ENCODE measurements at regions not wholly inside any gene's neighbourhood (a gene's known extent, or its start where the extent isn't known, plus 50 kb on each side); places are given as distances from the start of the nearest gene placed in this dataset.

GRCh38 chr3:1561427-1561826, 468.6 kb downstream of the CNTN6 start:
- H2AFZ ChIP-seq (ENCODE audit: low read length): no peak overlapping the region
- H3K9me3 ChIP-seq (ENCODE audit: control insufficient read depth, insufficient read depth, low read depth, low read length): no peaks in the 10 kb centered on the region
- no peak overlapping the region for H3K4me3 ChIP-seq (replicated peaks in 1 of 4; ENCODE audit: control extremely low read depth in 1 of 4, insufficient read depth in 1 of 4, low read depth in 3 of 4, low read length in 4 of 4)
- H4K20me1 ChIP-seq (ENCODE audit: control insufficient read depth, extremely low read depth, insufficient read depth, low read length): no peaks in the 10 kb centered on the region
- TF ChIP-seq EZH2 (IDR thresholded peaks at IDR 0.05; ENCODE audit: low read length, missing control alignments) (no peak), CTCF (conservative IDR thresholded peaks at IDR 0.05 in 1 of 2, IDR thresholded peaks at IDR 0.05 in 1 of 2; ENCODE audit: low read depth in 1 of 2, low read length in 2 of 2) (no peak)
- H3K9ac ChIP-seq (ENCODE audit: insufficient read depth, low read length): no peak overlapping the region
- H3K27ac ChIP-seq (ENCODE audit: insufficient read depth, low read length): no peak overlapping the region
- H3K4me1 ChIP-seq (ENCODE audit: control insufficient read depth, extremely low read depth, insufficient read depth, low read length): no peaks in the 10 kb centered on the region
- no peaks in the 10 kb centered on the region for H3K36me3 ChIP-seq (ENCODE audit: control insufficient read depth, insufficient read depth, low read length)
- DNase-seq (ENCODE audit: low read depth in 2 of 2): no peak
- H3K79me2 ChIP-seq (ENCODE audit: control insufficient read depth, insufficient read depth, low read length): no peaks in the 10 kb centered on the region
- no peak overlapping the region for H3K4me2 ChIP-seq (ENCODE audit: extremely low read depth, insufficient read depth, low read length)
- H3K27me3 ChIP-seq (ENCODE audit: control insufficient read depth, insufficient read depth, low read length): no peaks in the 10 kb centered on the region

- Histone ChIP-seq H3K4me2 (ENCODE audit: extremely low read depth, insufficient read depth, low read length) (no peak overlapping the region), H4K20me1 (ENCODE audit: control insufficient read depth, extremely low read depth, insufficient read depth, low read length) (no peaks in the 10 kb centered on the region), H2AFZ (ENCODE audit: low read length) (no peak overlapping the region), H3K27ac (ENCODE audit: insufficient read depth, low read length) (no peak overlapping the region), H3K36me3 (ENCODE audit: control insufficient read depth, insufficient read depth, low read length) (no peaks in the 10 kb centered on the region), H3K79me2 (ENCODE audit: control insufficient read depth, insufficient read depth, low read length) (no peaks in the 10 kb centered on the region), H3K27me3 (ENCODE audit: control insufficient read depth, insufficient read depth, low read length) (no peaks in the 10 kb centered on the region), H3K4me1 (ENCODE audit: control insufficient read depth, extremely low read depth, insufficient read depth, low read length) (no peaks in the 10 kb centered on the region), H3K4me3 (replicated peaks in 1 of 4; ENCODE audit: control extremely low read depth in 1 of 4, insufficient read depth in 1 of 4, low read depth in 3 of 4, low read length in 4 of 4) (no peak overlapping the region), H3K9me3 (ENCODE audit: control insufficient read depth, insufficient read depth, low read depth, low read length) (no peaks in the 10 kb centered on the region), H3K9ac (ENCODE audit: insufficient read depth, low read length) (no peak overlapping the region)
- TF ChIP-seq EZH2 (IDR thresholded peaks at IDR 0.05; ENCODE audit: low read length, missing control alignments): no peak
- TF ChIP-seq CTCF (conservative IDR thresholded peaks at IDR 0.05 in 1 of 2, IDR thresholded peaks at IDR 0.05 in 1 of 2; ENCODE audit: low read depth in 1 of 2, low read length in 2 of 2): no peak
- no peak for DNase-seq (ENCODE audit: low read depth in 2 of 2)
These were observed 478.9 kb downstream of the CNTN6 start for GRCh38 chr3:1571736-1572135.

DNA sequence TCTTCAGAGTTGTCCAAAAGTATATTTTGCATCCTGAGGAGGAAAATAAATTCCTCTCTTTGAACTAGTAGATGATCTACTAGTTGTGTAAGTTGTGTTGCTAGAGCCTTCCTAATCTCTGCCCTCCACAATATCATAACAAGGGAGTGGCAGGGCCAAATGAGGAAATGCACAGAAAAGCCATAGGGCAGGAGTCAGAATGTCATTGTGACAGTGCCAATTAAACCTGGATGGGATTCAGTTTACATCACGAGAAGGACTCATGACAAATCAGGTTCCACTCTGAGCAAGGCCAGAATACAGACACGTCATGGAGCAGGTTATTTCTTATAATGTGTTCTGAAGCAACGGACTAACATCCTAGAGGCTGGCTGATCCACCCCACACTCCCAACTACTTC, 483.2 kb downstream of the CNTN6 start:
- Histone ChIP-seq H3K9ac (ENCODE audit: insufficient read depth, low read length) (no peak overlapping the region), H3K27ac (ENCODE audit: insufficient read depth, low read length) (no peak overlapping the region), H4K20me1 (ENCODE audit: control insufficient read depth, extremely low read depth, insufficient read depth, low read length) (no peaks in the 10 kb centered on the region), H3K9me3 (ENCODE audit: control insufficient read depth, insufficient read depth, low read depth, low read length) (no peaks in the 10 kb centered on the region), H3K79me2 (ENCODE audit: control insufficient read depth, insufficient read depth, low read length) (no peaks in the 10 kb centered on the region), H3K27me3 (ENCODE audit: control insufficient read depth, insufficient read depth, low read length) (no peaks in the 10 kb centered on the region), H3K36me3 (ENCODE audit: control insufficient read depth, insufficient read depth, low read length) (no peaks in the 10 kb centered on the region), H2AFZ (ENCODE audit: low read length) (no peak overlapping the region), H3K4me1 (ENCODE audit: control insufficient read depth, extremely low read depth, insufficient read depth, low read length) (no peaks in the 10 kb centered on the region), H3K4me2 (ENCODE audit: extremely low read depth, insufficient read depth, low read length) (no peak overlapping the region), H3K4me3 (replicated peaks in 1 of 4; ENCODE audit: control extremely low read depth in 1 of 4, insufficient read depth in 1 of 4, low read depth in 3 of 4, low read length in 4 of 4) (no peak overlapping the region)
- no peak for DNase-seq (ENCODE audit: low read depth in 2 of 2)
- TF ChIP-seq CTCF (conservative IDR thresholded peaks at IDR 0.05 in 1 of 2, IDR thresholded peaks at IDR 0.05 in 1 of 2; ENCODE audit: low read depth in 1 of 2, low read length in 2 of 2): no peak
- TF ChIP-seq EZH2 (IDR thresholded peaks at IDR 0.05; ENCODE audit: low read length, missing control alignments): no peak

All from fibroblast of lung (primary cell).